ENCODE measurements at regions not wholly inside any gene's neighbourhood (a gene's known extent, or its start where the extent isn't known, plus 50 kb on each side); places are given as distances from the start of the nearest gene placed in this dataset.

DNA sequence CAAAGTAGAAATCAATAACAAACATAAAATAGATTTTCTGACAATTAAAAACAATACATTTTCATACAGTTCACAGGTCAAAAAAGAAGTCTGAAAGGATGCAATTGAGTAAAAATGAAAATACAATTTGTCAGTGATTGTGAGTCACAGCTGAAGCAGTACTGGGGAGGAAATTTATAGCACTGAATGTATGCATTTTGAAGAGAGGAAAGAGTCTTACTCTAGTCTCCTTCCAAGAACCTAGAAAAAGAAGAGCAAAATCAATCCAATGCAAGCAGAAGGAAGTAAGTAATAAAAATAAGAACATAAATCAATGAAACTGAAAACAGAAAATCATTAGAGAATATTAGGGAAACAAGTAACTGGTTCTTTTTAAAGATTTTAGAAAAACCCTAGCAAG lies 507.2 kb upstream of the IGFBP3 start:
- TF ChIP-seq, protein P1, sequence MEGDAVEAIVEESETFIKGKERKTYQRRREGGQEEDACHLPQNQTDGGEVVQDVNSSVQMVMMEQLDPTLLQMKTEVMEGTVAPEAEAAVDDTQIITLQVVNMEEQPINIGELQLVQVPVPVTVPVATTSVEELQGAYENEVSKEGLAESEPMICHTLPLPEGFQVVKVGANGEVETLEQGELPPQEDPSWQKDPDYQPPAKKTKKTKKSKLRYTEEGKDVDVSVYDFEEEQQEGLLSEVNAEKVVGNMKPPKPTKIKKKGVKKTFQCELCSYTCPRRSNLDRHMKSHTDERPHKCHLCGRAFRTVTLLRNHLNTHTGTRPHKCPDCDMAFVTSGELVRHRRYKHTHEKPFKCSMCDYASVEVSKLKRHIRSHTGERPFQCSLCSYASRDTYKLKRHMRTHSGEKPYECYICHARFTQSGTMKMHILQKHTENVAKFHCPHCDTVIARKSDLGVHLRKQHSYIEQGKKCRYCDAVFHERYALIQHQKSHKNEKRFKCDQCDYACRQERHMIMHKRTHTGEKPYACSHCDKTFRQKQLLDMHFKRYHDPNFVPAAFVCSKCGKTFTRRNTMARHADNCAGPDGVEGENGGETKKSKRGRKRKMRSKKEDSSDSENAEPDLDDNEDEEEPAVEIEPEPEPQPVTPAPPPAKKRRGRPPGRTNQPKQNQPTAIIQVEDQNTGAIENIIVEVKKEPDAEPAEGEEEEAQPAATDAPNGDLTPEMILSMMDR (IDR thresholded peaks at IDR 0.05 in 4 of 5, conservative IDR thresholded peaks at IDR 0.05 in 1 of 5), result no peak
- TF ChIP-seq POLR2A (IDR thresholded peaks at IDR 0.05), result no peak
